ENCODE measurements at regions not wholly inside any gene's neighbourhood (a gene's known extent, or its start where the extent isn't known, plus 50 kb on each side); places are given as distances from the start of the nearest gene placed in this dataset.

- TF ChIP-seq YY1 (IDR thresholded peaks at IDR 0.05) (no peak), CTCF (IDR thresholded peaks at IDR 0.05; ENCODE audit: low read depth, low read length, missing input control) (no peak), TAF1 (conservative IDR thresholded peaks at IDR 0.05) (no peak), ATF3 (IDR thresholded peaks at IDR 0.05) (no peak), HNF4A (conservative IDR thresholded peaks at IDR 0.05) (no peak), JUND (IDR thresholded peaks at IDR 0.05) (no peak), GABPA (IDR thresholded peaks at IDR 0.05 in 1 of 2, conservative IDR thresholded peaks at IDR 0.05 in 1 of 2) (no peak), RAD21 (IDR thresholded peaks at IDR 0.05) (no peak), FOXA2 (IDR thresholded peaks at IDR 0.05) (no peak), SP1 (IDR thresholded peaks at IDR 0.05) (no peak), NR2F2 (IDR thresholded peaks at IDR 0.05) (no peak), EGR1 (IDR thresholded peaks at IDR 0.05; ENCODE audit: low read depth in 2 of 2) (no peak)
- TF ChIP-seq, protein P1, sequence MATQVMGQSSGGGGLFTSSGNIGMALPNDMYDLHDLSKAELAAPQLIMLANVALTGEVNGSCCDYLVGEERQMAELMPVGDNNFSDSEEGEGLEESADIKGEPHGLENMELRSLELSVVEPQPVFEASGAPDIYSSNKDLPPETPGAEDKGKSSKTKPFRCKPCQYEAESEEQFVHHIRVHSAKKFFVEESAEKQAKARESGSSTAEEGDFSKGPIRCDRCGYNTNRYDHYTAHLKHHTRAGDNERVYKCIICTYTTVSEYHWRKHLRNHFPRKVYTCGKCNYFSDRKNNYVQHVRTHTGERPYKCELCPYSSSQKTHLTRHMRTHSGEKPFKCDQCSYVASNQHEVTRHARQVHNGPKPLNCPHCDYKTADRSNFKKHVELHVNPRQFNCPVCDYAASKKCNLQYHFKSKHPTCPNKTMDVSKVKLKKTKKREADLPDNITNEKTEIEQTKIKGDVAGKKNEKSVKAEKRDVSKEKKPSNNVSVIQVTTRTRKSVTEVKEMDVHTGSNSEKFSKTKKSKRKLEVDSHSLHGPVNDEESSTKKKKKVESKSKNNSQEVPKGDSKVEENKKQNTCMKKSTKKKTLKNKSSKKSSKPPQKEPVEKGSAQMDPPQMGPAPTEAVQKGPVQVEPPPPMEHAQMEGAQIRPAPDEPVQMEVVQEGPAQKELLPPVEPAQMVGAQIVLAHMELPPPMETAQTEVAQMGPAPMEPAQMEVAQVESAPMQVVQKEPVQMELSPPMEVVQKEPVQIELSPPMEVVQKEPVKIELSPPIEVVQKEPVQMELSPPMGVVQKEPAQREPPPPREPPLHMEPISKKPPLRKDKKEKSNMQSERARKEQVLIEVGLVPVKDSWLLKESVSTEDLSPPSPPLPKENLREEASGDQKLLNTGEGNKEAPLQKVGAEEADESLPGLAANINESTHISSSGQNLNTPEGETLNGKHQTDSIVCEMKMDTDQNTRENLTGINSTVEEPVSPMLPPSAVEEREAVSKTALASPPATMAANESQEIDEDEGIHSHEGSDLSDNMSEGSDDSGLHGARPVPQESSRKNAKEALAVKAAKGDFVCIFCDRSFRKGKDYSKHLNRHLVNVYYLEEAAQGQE (IDR thresholded peaks at IDR 0.05), result no peak
- TF ChIP-seq, protein P2, sequence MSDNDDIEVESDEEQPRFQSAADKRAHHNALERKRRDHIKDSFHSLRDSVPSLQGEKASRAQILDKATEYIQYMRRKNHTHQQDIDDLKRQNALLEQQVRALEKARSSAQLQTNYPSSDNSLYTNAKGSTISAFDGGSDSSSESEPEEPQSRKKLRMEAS (IDR thresholded peaks at IDR 0.05), result no peak
Observed at GRCh38 chr11:92827132-92827531, 142.3 kb upstream of the MTNR1B start.

Measured in liver (tissue), 3 donors.